H9 (cell line): ENCODE measurements at regions not wholly inside any gene's neighbourhood (a gene's known extent, or its start where the extent isn't known, plus 50 kb on each side); places are given as distances from the start of the nearest gene placed in this dataset.

Experiments used
- DNase-seq: peaks from one replicate; pipeline ENCODE4 v3.0.0-alpha.2; 2017
- H2AFZ ChIP-seq: one replicate; pipeline ENCODE4 v1.6.1; 2013; ENCODE audit warnings: mild to moderate bottlenecking, low read length, control low read depth, moderate library complexity
- H2AK5ac ChIP-seq: 2 replicates; pipeline ENCODE4 v1.6.1; 2013; ENCODE audit warnings: low read length, control low read depth, mixed read lengths; ENCODE audit not compliant: insufficient read length
- H2BK120ac ChIP-seq: one replicate; pipeline ENCODE4 v1.6.1; 2013; ENCODE audit warnings: low read depth, mild to moderate bottlenecking, low read length, control low read depth, inconsistent platforms; ENCODE audit not compliant: poor library complexity, severe bottlenecking
- H2BK12ac ChIP-seq: 2 replicates; pipeline ENCODE4 v1.6.1; 2013; ENCODE audit warnings: low read length, control low read depth, mixed read lengths, low read depth; ENCODE audit not compliant: insufficient read length
- H2BK15ac ChIP-seq: 2 replicates; pipeline ENCODE4 v1.6.1; 2013; ENCODE audit warnings: low read depth, low read length, control low read depth
- H2BK20ac ChIP-seq: one replicate; pipeline ENCODE4 v1.6.1; 2013; ENCODE audit warnings: low read depth, mild to moderate bottlenecking, low read length, control low read depth, inconsistent platforms; ENCODE audit not compliant: poor library complexity, severe bottlenecking
- H2BK5ac ChIP-seq: 2 replicates; pipeline ENCODE4 v1.6.1; 2013; ENCODE audit warnings: low read length, control low read depth, mixed read lengths; ENCODE audit not compliant: insufficient read length
- H3K14ac ChIP-seq: 2 replicates; pipeline ENCODE4 v1.6.1; 2013; ENCODE audit warnings: low read length, control low read depth; ENCODE audit not compliant: insufficient read depth
- H3K18ac ChIP-seq: 2 replicates; pipeline ENCODE4 v1.6.1; 2013; ENCODE audit warnings: low read depth, mild to moderate bottlenecking, mixed read lengths, low read length, control low read depth; ENCODE audit not compliant: insufficient read length
- H3K23ac ChIP-seq: 2 replicates; pipeline ENCODE4 v1.6.1; 2013; ENCODE audit warnings: low read length, control low read depth, mixed read lengths, low read depth; ENCODE audit not compliant: insufficient read length
- H3K23me2 ChIP-seq: 2 replicates; pipeline ENCODE4 v1.6.1; 2013; ENCODE audit warnings: low read depth, mild to moderate bottlenecking, mixed read lengths, low read length, control low read depth; ENCODE audit not compliant: insufficient read length, poor library complexity, severe bottlenecking
- H3K27ac ChIP-seq: 2 replicates; pipeline ENCODE4 v1.5.1; 2013; ENCODE audit warnings: low read length, control low read depth, mixed read lengths, low read depth; ENCODE audit not compliant: insufficient read length
- H3K27me3 ChIP-seq: 2 replicates; pipeline ENCODE4 v1.6.1; 2013; ENCODE audit warnings: low read length, control low read depth, inconsistent platforms; ENCODE audit not compliant: insufficient read depth
- H3K4ac ChIP-seq: 2 replicates; pipeline ENCODE4 v1.6.1; 2013; ENCODE audit warnings: low read depth, mild to moderate bottlenecking, control low read depth, inconsistent platforms, low read length, moderate library complexity
- H3K4me1 ChIP-seq: 2 replicates; pipeline ENCODE4 v1.6.1; 2013; ENCODE audit warnings: low read length, control low read depth, inconsistent platforms; ENCODE audit not compliant: insufficient read depth
- H3K4me2 ChIP-seq: 2 replicates; pipeline ENCODE4 v1.6.1; 2013; ENCODE audit warnings: low read length, control low read depth, mixed read lengths; ENCODE audit not compliant: insufficient read length, insufficient read depth
- H3K56ac ChIP-seq: 2 replicates; pipeline ENCODE4 v1.6.1; 2013; ENCODE audit warnings: low read depth, mild to moderate bottlenecking, mixed read lengths, low read length, control low read depth; ENCODE audit not compliant: insufficient read length
- H3K79me1 ChIP-seq: 2 replicates; pipeline ENCODE4 v1.6.1; 2013; ENCODE audit warnings: low read depth, mild to moderate bottlenecking, moderate library complexity, low read length, control low read depth, inconsistent platforms; ENCODE audit not compliant: insufficient read depth, poor library complexity, severe bottlenecking
- H3K79me2 ChIP-seq: 2 replicates; pipeline ENCODE4 v1.6.1; 2013; ENCODE audit warnings: low read length, control low read depth, inconsistent platforms; ENCODE audit not compliant: insufficient read depth
- H3K9ac ChIP-seq: 2 replicates; pipeline ENCODE4 v1.6.1; 2013; ENCODE audit warnings: low read length, control low read depth, mixed read lengths; ENCODE audit not compliant: insufficient read length; ENCODE audit errors: extremely low read depth
- H3K9me3 ChIP-seq: one replicate; pipeline ENCODE4 v1.6.1; 2013; ENCODE audit warnings: low read depth, low read length, inconsistent platforms; ENCODE audit not compliant: control insufficient read depth
- H3T11ph ChIP-seq: one replicate; pipeline ENCODE4 v1.6.1; 2013; ENCODE audit warnings: mild to moderate bottlenecking, low read length, control low read depth, inconsistent platforms
- H4K20me1 ChIP-seq: one replicate; pipeline ENCODE4 v1.6.1; 2013; ENCODE audit not compliant: control insufficient read depth, insufficient read length, insufficient read depth
- H4K5ac ChIP-seq: 2 replicates; pipeline ENCODE4 v1.6.1; 2013; ENCODE audit warnings: low read depth, mild to moderate bottlenecking, mixed read lengths, low read length, control low read depth; ENCODE audit not compliant: insufficient read length
- H4K8ac ChIP-seq: replicated peaks from 2 replicates; pipeline ENCODE4 v1.6.1; 2013; ENCODE audit warnings: low read length, control low read depth, mixed read lengths, low read depth; ENCODE audit not compliant: insufficient read length
- H4K91ac ChIP-seq: 2 replicates; pipeline ENCODE4 v1.6.1; 2013; ENCODE audit warnings: low read depth, mild to moderate bottlenecking, moderate library complexity, mixed read lengths, low read length, control low read depth; ENCODE audit not compliant: insufficient read length
- H3K27ac Mint-ChIP-seq, 3 experiments: 2 replicates in 2 of 3; 3 replicates in 1 of 3; pipeline ENCODE4 v1.8.0; 2020 to 2021; ENCODE audit warnings: mixed read lengths in 3 of 3, mild to moderate bottlenecking in 1 of 3, moderate library complexity in 1 of 3
- H3K27me3 Mint-ChIP-seq: 2 replicates; pipeline ENCODE4 v1.8.0; 2021; ENCODE audit warnings: low read depth, mild to moderate bottlenecking, moderate library complexity, mixed read lengths
- H3K36me3 Mint-ChIP-seq, 3 experiments: 2 replicates in 2 of 3; 3 replicates in 1 of 3; pipeline ENCODE4 v1.8.0; 2020 to 2021; ENCODE audit warnings: low read depth in 3 of 3, mixed read lengths in 3 of 3; ENCODE audit not compliant: insufficient read depth in 1 of 3
- H3K4me1 Mint-ChIP-seq, 2 experiments: 2 replicates each; pipeline ENCODE4 v1.8.0; 2020; ENCODE audit warnings: mixed read lengths in 2 of 2
- H3K4me3 Mint-ChIP-seq, 2 experiments: 2 replicates in 1 of 2; 3 replicates in 1 of 2; pipeline ENCODE4 v1.8.0; 2020 to 2021; ENCODE audit warnings: mild to moderate bottlenecking in 2 of 2, mixed read lengths in 2 of 2, moderate library complexity in 1 of 2
- H3K9me3 Mint-ChIP-seq, 2 experiments: 2 replicates in 1 of 2; 3 replicates in 1 of 2; pipeline ENCODE4 v1.8.0; 2020; ENCODE audit warnings: mild to moderate bottlenecking in 2 of 2, mixed read lengths in 2 of 2, moderate library complexity in 1 of 2
- WGBS: extraction: QIAGEN DNeasy Blood & Tissue Kit; methylation state at CpG from one replicate; pipeline ENCODE4 v1.1.7; 2013; ENCODE audit warnings: missing lambda C conversion rate, low lambda C conversion rate, mixed read lengths; ENCODE audit not compliant: insufficient read length; ENCODE audit errors: extremely low coverage; 5-methylcytosine and 5-hydroxymethylcytosine counted together
- TF ChIP-seq, protein P1 (sequence below): fragments of 200-600 bp; sonication (generic); conservative IDR thresholded peaks from 3 replicates; pipeline ENCODE4 v1.8.0; 2021; ENCODE audit warnings: antibody characterized with exemption, mild to moderate bottlenecking

DNA sequence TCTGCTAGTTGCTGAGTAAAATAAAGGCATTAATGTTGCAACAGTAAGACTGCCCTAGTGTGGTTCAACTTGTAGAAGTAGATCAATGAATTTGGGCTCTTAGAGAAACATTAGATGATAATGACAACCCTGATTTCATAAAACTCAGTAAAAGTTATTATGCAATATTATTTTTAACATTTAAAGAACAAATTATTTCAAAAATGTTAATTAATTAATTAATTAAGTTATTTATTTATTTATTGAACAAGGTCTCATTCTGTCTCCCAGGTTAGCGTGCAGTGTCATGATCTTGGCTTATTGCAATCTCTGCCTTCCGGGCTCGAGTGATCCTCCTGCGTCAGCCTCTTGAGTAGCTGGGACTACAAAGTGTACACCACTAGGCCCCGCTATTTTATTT is 1016.4 kb downstream of the VRK1 start:
- WGBS = no CpG with 5 or more reads among the region's 5 CpGs
- H3K9me3 Mint-ChIP-seq = peaks cover 2 to 5% of the 10 kb centered on the region in 2 experiments; a peak in 3 of 5 replicates
- Histone ChIP-seq H2BK20ac (no peak overlapping the region), H2BK5ac (no peak overlapping the region), H3K4ac (no peak overlapping the region), H3K56ac (no peak overlapping the region), H3K23me2 (no peaks in the 10 kb centered on the region), H3T11ph (no peak overlapping the region), H3K4me1 (no peaks in the 10 kb centered on the region), H3K18ac (no peak overlapping the region), H4K20me1 (no peaks in the 10 kb centered on the region), H3K79me1 (no peaks in the 10 kb centered on the region), H2BK120ac (no peak overlapping the region), H2BK12ac (no peak overlapping the region), H2AFZ (no peak overlapping the region), H2BK15ac (no peak overlapping the region), H4K5ac (no peak overlapping the region), H3K9me3 (no peaks in the 10 kb centered on the region), H3K23ac (no peak overlapping the region), H3K4me2 (no peak overlapping the region), H4K91ac (no peak overlapping the region), H3K14ac (no peak overlapping the region), H4K8ac (no peak overlapping the region), H3K27me3 (no peaks in the 10 kb centered on the region), H2AK5ac (no peak overlapping the region), H3K27ac (no peak overlapping the region), H3K9ac (no peak overlapping the region), H3K79me2 (no peaks in the 10 kb centered on the region)
- H3K27ac Mint-ChIP-seq = no peak overlapping the region
- TF ChIP-seq, protein P1, sequence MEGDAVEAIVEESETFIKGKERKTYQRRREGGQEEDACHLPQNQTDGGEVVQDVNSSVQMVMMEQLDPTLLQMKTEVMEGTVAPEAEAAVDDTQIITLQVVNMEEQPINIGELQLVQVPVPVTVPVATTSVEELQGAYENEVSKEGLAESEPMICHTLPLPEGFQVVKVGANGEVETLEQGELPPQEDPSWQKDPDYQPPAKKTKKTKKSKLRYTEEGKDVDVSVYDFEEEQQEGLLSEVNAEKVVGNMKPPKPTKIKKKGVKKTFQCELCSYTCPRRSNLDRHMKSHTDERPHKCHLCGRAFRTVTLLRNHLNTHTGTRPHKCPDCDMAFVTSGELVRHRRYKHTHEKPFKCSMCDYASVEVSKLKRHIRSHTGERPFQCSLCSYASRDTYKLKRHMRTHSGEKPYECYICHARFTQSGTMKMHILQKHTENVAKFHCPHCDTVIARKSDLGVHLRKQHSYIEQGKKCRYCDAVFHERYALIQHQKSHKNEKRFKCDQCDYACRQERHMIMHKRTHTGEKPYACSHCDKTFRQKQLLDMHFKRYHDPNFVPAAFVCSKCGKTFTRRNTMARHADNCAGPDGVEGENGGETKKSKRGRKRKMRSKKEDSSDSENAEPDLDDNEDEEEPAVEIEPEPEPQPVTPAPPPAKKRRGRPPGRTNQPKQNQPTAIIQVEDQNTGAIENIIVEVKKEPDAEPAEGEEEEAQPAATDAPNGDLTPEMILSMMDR = no peak
- H3K4me3 Mint-ChIP-seq = no peak overlapping the region
- no peaks in the 10 kb centered on the region for H3K4me1 Mint-ChIP-seq
- no peaks in the 10 kb centered on the region for H3K36me3 Mint-ChIP-seq
- no peaks in the 10 kb centered on the region for H3K27me3 Mint-ChIP-seq
- DNase-seq = no peak
